NCI-H460 (cell line): ENCODE measurements at regions not wholly inside any gene's neighbourhood (a gene's known extent, or its start where the extent isn't known, plus 50 kb on each side); places are given as distances from the start of the nearest gene placed in this dataset.

ENCODE experiments used
- DNase-seq: peaks from one replicate; pipeline ENCODE4 v3.0.0-alpha.2; 2016; ENCODE audit warnings: low read depth; ENCODE audit errors: extremely low read depth

DNA sequence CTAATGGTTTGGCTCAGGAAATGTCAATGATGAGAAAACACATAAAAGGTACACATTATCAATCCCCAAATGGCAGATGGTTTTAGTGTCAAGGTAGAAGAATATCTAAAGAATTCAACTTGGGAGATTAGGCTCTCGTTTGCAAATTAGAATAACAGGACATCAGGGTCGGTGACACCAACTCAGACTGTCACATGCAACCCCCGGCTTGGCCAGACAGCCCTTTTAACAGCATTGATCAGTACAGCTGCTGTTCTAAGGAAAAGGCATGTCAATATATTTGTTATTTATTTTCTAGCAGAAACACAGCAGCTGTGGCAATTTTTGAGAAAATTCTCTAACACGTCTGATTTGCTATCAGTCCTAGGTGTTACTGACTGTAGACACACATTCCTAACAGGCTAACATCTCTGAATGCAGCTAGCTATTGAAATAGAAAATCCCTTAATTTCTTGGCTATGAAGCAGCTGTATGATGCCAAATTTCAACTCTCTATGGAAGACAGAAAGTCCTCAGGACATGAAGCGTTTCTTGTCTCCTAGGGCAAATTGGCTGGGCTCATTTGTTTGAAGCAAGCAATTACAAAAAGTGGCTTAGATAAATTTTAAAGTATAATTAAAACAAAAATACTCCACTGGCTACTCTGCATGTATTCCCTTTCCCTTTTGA, 269.0 kb upstream of the CXXC4 start:
- DNase-seq: no peak

DNA sequence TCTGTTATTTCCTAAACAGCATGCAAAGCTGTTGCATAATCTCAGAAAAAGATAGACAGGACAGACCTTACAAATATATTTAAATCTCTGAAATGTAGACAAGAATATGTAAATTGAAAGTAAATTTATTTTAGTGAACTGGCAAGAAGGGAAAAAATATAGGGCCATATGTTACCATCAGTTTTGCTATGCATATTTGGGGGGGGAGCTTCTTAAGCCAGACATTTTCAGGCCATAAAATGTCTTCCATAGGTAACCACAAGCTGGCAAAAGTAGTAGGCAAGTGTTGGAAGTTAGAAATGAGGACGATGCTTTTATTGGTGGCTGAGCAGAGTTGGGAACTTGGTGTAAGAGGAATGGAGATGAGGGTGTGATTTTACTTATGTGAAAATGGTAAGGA, 272.0 kb upstream of the CXXC4 start:
- DNase-seq: no peak

DNA sequence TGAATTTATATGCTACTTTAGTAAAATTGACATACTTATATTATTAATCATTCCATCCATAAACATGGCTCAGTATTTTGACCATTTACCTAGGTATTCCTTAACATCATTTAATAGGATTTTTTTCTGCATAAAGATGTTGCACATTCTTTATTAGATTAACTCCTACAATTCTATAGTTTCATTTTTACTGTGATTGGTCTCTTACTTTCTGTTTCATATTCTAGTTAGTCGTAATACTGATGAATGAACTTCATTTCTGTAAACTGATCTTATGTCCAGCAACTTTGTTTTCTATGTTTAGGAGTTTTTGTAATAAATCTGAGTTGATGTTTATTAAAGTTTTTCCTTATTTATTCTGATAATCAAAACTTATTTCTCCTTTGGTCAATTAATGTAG, 278.2 kb upstream of the CXXC4 start:
- no peak for DNase-seq

DNA sequence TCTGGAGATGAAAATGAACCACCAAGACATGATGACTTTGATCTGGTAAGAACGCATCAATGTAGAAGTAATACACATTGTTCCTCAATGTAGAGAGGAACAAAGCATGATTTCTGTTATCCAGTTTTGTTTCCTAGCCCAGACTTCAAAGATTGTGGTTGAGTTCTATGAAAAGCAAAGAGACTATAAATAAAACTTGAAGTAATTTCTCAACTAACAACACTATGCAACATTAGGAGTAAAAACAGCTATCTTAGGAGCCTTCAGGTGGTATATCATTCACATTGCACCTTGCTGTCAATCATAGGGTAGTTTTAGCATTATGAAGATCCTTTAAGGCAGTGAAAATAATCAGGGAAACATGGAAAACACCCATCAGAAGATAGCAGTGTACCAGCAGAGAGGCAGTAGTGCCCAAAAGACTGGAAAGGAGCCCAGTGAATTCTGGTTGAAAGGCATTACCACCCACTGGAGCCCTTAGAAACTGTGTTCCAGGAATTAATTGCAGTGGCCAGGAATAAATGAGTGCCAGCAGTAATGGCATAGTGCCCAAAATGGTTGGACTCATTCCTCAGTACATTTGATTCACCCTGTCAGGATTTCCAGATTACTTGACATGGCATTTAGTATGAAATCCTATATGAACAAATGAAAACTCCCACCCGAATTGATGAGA, 300.7 kb upstream of the CXXC4 start:
- DNase-seq: no peak

DNA sequence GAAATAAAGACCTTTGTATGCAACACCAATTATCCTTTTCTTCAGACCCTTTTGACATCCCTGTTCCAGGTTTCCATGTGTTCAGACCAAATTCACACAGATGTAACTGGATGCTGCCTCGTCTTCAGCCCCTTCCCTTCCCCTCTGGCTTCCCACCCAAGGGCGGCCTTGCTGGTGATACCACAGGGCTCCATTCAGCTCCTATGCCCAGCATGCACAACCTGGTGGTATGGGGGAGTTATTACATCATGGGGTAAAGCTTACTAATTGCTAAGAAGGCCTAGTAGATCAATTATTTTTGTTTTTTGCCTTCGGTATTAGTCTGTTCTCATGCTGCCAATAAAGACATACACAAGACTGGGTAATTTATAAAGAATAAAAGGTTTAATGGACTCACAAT, 317.0 kb upstream of the CXXC4 start:
- DNase-seq: no peak

DNA sequence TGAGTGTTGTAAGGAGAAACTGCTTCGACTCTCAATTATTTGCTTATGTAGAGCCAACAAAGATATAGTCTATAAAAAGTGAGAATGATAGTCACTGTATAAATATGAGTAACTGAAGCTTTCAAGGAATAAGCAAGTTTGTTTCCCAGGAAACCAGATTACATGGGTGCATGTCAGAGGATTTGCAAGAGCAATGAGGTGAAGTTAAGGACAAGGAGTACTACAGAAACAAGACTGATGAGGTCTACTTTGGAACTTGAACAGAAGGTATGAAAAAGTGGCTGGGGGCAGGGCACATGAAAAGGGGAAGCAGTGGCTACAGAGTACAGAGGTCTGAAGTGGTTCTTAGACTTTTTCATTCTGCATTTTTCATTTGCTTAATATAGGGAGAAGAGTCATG, 321.0 kb upstream of the CXXC4 start:
- DNase-seq: no peak

DNA sequence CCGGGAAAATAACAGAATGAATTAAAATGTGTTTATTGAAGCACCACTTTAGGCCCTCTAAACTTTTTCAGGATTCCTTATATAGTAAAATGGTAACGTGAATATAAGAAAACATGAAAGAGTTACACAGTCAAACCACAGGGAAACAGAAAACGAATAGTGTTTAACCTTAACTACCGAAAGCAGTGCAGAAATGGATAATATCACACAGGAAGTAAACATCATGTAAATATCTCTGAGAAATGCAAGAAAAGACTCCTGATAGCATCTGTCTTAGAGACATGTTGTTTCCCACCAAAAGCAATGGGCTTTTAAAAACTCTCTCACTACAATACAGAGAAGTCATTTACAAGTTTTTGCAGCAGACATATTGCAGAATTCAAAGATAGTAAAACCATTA, 323.9 kb upstream of the CXXC4 start:
- DNase-seq: no peak

DNA sequence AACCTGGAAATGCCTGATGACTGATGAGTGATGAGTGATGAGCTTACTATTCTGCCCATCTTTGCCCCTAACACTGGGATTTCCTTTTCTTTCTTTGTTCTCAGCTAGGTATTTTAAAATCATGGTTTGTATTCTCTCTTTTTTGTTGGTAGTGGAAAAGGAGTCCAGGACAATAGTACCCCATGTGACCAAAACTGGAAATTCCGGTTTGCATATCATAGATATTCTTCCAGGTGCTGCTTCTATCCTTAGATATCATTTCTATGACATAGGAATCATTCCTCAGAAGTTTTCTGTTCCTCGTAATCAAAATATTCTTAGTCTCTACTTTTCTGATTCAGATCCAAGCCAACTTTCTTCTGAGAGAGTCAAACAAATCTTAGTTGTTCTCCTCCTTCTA, 320.5 kb upstream of the TET2 start:
- DNase-seq: no peak

DNA sequence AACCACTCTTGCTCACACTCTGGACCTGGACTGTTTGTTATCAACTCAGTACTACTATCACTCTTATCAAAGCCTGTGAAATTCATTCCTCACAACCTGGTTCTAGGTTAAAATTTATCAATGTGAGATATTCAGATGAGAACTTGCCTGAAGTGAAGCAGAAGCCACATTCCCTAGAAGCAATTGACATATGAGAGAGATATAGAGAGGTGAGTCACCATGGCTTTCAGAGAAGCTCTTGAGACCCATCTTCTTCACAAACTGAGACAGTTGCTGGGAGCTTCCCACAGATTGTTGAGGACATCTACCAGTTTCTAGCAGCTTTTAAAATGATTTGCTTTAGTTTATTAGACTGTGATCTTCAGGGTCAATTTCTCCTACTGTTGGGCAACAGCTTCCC, 316.9 kb upstream of the TET2 start:
- DNase-seq: no peak

DNA sequence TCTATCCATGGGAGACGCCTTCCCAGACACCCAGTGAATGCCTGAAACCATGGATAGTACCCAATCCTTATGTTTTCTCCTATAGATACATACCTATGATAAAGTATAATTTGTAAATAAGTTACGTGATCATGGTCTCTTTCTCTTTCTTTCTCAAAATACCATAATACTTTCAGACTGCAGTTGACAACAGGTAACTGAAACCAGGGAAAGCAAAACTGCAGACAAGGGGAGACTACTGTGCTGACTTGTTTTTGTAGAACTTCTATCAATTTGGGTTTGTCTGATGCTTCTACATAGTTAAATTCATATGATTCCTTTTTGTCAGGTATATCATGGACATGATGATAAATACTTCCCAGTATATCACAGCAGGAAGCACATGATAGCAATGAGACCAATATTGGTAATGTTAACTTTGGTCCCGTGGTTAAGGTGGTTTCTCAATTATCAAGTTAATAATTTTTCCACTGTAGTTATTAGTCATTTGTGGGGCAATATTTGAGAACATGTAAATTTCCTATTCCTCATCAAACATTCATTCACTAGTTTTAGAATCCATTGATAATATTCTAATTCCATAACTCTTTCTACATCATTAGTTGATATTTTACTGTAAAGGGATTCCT, 298.0 kb upstream of the TET2 start:
- DNase-seq: no peak

DNA sequence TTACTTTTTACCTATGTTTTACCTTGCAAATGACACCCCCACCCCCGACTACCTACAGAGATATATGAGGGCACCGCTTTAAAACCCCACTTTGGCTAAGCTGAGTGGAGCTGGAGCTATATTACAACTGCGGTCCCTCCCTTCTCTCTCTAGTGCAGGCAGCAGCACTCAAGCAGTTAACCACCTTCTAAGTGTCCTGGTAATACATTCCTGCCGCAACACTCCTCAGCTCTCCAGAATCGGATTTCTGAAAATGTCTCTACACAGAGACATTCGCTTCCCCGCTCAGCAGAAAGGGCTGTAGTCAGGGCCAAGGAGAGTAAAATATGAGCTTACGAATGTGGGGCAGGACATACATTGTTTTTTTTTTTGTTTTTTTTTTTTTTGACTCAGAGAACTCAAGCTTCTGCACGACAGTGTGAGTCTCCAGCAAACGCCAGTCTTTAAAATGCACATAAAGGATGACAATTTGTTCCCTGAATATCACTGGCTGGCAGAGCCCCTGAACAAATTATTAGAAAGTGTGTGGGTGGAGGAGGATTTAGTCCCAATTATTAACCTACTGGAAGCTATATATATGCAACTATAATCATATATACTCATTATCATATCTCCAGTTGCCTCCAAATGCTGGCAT, 287.0 kb upstream of the TET2 start:
- DNase-seq: no peak

DNA sequence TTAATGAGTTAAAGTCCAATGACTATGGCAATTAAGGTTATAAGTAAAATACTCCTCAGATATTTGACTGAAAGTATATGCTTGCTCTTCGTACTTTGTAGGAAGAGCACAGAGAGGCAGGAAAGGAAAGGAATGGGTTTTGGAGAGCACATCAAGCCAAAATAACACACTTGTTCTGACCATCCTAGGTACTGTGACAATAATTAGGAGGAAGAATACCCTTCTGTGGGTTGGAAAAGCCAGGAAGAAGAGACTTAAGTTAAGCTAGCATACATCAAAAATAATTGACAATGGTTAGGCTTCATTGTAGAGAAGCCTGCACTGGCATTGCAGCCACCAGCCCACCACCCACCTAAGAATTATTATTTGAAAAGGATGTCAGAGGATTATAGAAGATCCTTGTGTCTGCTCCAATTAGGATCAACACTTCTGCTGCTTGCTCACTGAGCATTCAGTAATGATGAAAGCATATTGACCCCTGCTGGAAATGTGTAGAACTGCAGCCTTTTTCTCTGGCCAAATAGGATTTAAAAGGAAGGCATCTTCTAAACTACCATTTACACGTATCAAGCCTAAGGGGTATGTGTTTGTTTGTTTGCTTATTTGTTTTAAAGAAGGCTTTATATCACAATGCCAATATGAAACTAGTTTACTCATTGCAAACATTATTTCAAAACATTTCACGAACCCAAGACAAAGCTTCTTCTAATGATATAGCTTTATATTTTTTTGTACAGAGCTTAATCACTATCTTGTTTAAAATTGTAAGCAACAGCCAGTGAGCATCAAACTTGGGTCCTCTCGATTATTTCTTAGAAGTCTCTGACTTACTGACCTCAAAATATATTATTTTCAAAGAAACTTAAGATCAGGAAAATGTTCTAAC, 286.2 kb upstream of the TET2 start:
- peak; percentile 46 for DNase-seq

DNA sequence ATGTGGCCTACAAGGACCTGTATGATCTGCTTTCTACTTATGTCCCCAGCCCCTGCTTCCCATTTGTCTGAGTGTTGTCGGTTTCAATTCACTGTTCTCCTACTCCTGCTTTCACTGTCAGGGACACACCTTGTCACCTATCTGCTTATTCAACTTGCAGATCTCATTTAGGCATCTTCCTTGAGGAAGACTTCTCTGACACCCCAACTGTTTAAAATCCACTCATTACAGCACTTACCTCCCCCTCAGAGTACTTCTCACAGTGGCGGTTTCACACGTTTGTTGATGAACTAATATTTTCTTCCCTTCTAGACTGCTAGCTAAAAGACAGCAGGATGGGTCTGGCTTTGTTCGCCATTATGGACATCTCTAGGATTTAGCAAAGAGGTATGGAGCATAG, 279.9 kb upstream of the TET2 start:
- no peak for DNase-seq

DNA sequence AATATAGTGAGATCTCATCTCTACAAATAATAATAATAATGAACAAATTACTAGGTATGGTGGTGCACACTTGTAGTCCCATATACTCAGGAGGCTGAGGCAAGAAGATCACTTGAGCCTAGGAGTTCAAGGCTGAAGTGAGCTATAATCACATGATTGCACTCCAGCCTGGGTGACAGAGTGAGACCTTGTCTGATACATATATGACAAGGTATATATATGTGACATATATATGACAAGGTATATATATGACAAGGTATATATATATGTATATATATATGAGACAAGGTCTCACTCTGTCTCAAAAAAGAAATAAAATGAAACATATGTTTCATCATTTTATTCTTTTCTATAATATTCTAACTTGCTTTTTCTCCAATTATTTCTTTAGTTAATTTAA, 278.1 kb upstream of the TET2 start:
- no peak for DNase-seq

DNA sequence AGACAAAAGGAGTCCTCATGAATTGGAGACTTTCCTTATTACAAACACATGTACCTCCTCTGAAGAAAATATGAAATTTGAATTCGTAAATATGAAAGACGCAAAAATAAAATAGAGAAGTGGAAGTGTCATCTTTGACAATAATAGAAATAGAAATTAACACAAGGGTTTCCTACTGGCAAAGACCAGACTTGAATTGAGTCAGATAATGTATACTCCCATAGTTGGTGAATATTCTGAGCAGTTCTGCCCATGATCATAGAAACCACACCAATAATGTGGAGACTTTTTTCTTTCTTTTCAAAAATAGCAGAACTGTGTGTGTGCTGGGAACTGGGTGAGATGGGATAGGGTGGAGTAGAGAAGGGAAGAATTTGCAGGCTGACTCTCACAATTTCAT, 277.7 kb upstream of the TET2 start:
- no peak for DNase-seq

DNA sequence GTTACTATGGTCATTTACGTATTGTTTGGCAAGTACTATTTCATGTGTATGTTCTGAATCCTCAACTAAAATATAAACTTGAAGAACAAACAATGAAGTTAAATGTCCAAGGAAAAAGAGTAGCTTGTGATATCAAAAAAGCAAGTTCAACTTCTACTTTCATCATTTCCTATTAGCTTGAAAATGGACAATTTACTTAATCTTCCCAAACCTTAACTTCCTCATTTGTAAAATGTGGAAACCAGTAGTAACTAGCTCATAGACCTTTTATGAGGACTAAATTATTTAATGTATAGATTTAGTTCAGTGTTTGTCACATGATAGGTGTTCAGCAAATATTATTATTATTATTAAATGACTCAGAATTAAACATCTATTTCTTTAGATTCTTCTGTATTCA, 276.8 kb upstream of the TET2 start:
- DNase-seq: no peak

DNA sequence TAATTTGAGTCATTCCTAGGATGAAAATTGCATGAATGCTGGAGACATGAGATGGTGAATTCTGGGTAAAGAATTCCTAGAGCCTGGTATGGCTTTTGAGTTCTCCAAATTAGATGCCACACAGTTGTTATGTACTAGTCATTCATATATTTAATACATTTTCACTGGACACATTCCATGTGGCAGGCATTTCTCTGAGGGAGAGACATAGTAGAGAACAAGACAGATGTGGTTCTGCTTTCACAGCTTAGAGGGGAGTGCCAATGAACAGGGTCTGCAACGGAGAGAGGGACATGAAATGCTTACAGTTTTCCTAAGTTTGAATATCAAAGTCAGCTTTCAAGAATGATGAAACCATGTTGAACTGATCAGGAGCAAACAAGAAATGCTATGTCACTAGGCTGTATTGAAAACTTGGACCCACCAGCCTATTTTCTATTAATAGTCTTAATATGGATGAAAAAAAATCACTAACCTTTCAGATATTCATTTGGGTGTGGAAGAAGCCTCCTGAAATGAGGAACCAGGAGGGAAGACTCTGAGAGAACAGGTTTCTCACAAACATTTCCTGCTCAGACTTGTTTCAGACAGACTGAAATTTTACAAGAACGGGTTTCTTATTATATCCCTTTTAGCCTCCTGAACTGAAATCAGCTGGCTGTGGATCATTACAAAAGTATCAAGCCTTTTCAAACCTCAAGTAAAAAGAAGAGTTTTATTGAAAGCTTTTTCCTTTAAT, 276.0 kb upstream of the TET2 start:
- no peak for DNase-seq

DNA sequence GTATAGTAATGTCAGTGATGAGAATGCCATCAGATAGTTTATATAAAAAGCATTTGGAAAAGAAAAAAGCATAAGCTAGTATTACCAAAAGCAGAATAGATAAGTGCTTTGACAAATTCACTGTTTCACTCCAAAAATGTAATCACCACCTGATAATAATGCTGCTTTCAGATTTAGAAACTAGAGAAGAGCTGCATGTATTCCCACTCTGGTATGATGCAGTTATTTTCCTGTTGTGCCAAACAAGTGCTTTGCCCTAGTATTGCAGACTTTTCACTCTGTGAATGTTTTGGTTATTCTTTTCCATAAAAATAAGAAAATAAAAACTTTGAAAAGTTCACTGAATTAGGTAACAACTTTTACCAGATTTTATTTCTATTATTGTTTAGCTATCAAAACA, 267.7 kb upstream of the TET2 start:
- no peak for DNase-seq

DNA sequence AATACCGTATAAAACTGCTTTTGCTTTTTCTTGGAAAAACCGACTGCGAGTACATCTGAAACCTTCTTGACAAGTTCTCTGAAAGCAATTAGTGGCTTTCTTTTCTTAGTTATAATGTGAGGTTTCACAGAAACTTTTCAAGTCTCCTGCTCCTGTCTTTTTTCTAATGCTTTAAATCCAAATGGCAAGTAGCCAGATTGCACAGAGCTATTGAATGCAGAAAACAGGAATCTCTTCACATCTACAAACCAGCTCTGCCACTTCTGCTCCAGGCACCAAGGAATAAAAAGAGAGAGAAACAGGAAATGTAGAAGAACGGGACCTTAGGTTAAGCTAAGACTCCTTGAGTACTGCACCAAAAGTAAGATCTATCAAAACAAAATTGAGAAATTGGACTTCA, 267.3 kb upstream of the TET2 start:
- DNase-seq: no peak

DNA sequence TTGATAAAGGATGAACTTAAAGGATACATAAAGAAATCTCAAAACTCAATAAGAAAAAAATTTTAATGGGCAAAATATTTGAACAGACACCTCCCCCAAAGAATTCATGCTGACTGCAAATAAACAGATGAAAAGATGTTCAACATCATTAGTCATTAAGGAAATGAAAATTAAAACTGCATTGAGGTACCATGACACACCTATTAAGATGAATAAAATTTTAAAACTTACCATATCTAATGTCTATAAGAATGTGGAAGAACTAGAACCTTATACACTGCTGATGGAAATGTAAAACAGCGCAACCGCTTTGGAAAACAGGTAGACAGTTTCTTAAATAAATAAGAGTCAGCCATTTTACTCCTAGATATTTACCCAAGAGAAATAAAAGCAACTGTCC, 266.8 kb upstream of the TET2 start:
- DNase-seq: no peak
